Osteoblast (primary cell): ENCODE measurements at regions not wholly inside any gene's neighbourhood (a gene's known extent, or its start where the extent isn't known, plus 50 kb on each side); places are given as distances from the start of the nearest gene placed in this dataset.

ENCODE experiments used
- DNase-seq: peaks from one replicate; pipeline ENCODE4 v3.0.0; 2011; ENCODE audit warnings: low spot score, mixed read lengths; ENCODE audit not compliant: insufficient read length; ENCODE audit errors: missing footprints
- H2AFZ ChIP-seq: 2 replicates; pipeline ENCODE4 v1.6.0; 2011; ENCODE audit warnings: mild to moderate bottlenecking, low read length
- H3K27ac ChIP-seq: 2 replicates; pipeline ENCODE4 v1.5.1; 2011; ENCODE audit warnings: mild to moderate bottlenecking, low read depth, low read length, moderate library complexity
- H3K27me3 ChIP-seq: 2 replicates; pipeline ENCODE4 v1.6.0; 2012; ENCODE audit warnings: mild to moderate bottlenecking, control low read depth, inconsistent platforms, low read length, moderate library complexity; ENCODE audit not compliant: insufficient read depth
- H3K36me3 ChIP-seq: 2 replicates; pipeline ENCODE4 v1.5.1; 2011; ENCODE audit warnings: mild to moderate bottlenecking, low read length, control low read depth, moderate library complexity; ENCODE audit not compliant: insufficient read depth
- H3K4me1 ChIP-seq: 2 replicates; pipeline ENCODE4 v1.5.1; 2011; ENCODE audit warnings: mild to moderate bottlenecking, low read length, control low read depth, moderate library complexity; ENCODE audit not compliant: insufficient read depth
- H3K4me2 ChIP-seq: 2 replicates; pipeline ENCODE4 v1.6.0; 2011; ENCODE audit warnings: mild to moderate bottlenecking, low read length; ENCODE audit not compliant: insufficient read depth
- H3K4me3 ChIP-seq: fragments of 200-600 bp; sonication (generic); 3 replicates; pipeline ENCODE4 v1.5.1; 2012; ENCODE audit warnings: mild to moderate bottlenecking, low read length, inconsistent platforms; ENCODE audit not compliant: insufficient read depth
- H3K79me2 ChIP-seq: 2 replicates; pipeline ENCODE4 v1.6.0; 2012; ENCODE audit warnings: mild to moderate bottlenecking, low read length, control low read depth, inconsistent platforms; ENCODE audit not compliant: insufficient read depth
- H3K9me3 ChIP-seq: 2 replicates; pipeline ENCODE4 v1.5.1; 2011; ENCODE audit warnings: low read depth, low read length, control low read depth
- H4K20me1 ChIP-seq: 2 replicates; pipeline ENCODE4 v1.6.0; 2012; ENCODE audit warnings: mild to moderate bottlenecking, low read length, control low read depth; ENCODE audit not compliant: insufficient read depth
- CTCF ChIP-seq: IDR thresholded peaks from 2 replicates; pipeline ENCODE4 v1.5.1; 2011; ENCODE audit warnings: mild to moderate bottlenecking, low read depth, low read length, moderate library complexity; ENCODE audit errors: extremely low read depth

- Histone ChIP-seq H3K4me1 (no peaks in the 10 kb centered on the region), H3K27me3 (no peaks in the 10 kb centered on the region), H3K36me3 (no peaks in the 10 kb centered on the region), H3K79me2 (no peaks in the 10 kb centered on the region), H3K27ac (no peak overlapping the region), H3K4me3 (no peak overlapping the region), H3K4me2 (no peak overlapping the region), H4K20me1 (no peaks in the 10 kb centered on the region), H2AFZ (no peak overlapping the region), H3K9me3 (no peaks in the 10 kb centered on the region)
- DNase-seq = no peak
- no peak for TF ChIP-seq CTCF
Observed at GRCh38 chr1:38463074-38463473, 396.5 kb downstream of the RRAGC start.

- Histone ChIP-seq H4K20me1 (no peaks in the 10 kb centered on the region), H3K4me1 (peaks cover 4% of the 10 kb centered on the region), H3K79me2 (no peaks in the 10 kb centered on the region), H3K4me3 (no peak overlapping the region), H3K9me3 (no peaks in the 10 kb centered on the region), H2AFZ (no peak overlapping the region), H3K27me3 (no peaks in the 10 kb centered on the region), H3K4me2 (no peak overlapping the region), H3K36me3 (no peaks in the 10 kb centered on the region), H3K27ac (no peak overlapping the region)
- no peak for TF ChIP-seq CTCF
- DNase-seq = no peak
Observed at GRCh38 chr1:38456531-38456876, 403.1 kb downstream of the RRAGC start.

GRCh38 chr1:38455829-38456530, 403.6 kb downstream of the RRAGC start:
- Histone ChIP-seq H3K4me2 (no peak overlapping the region), H4K20me1 (no peaks in the 10 kb centered on the region), H3K36me3 (no peaks in the 10 kb centered on the region), H3K4me3 (no peak overlapping the region), H3K4me1 (peaks cover 9% of the 10 kb centered on the region), H3K27ac (no peak overlapping the region), H3K9me3 (no peaks in the 10 kb centered on the region), H3K79me2 (no peaks in the 10 kb centered on the region), H3K27me3 (no peaks in the 10 kb centered on the region), H2AFZ (no peak overlapping the region)
- DNase-seq = no peak
- no peak for TF ChIP-seq CTCF

- no peak for TF ChIP-seq CTCF
- no peak overlapping the region for H3K27ac ChIP-seq
- no peaks in the 10 kb centered on the region for H3K27me3 ChIP-seq
- peaks cover 13% of the 10 kb centered on the region for H3K4me1 ChIP-seq
- no peaks in the 10 kb centered on the region for H3K36me3 ChIP-seq
- no peaks in the 10 kb centered on the region for H3K79me2 ChIP-seq
- H3K4me2 ChIP-seq = no peak overlapping the region
- DNase-seq = no peak
- no peak overlapping the region for H2AFZ ChIP-seq
- H3K9me3 ChIP-seq = no peaks in the 10 kb centered on the region
- H4K20me1 ChIP-seq = no peaks in the 10 kb centered on the region
- no peak overlapping the region for H3K4me3 ChIP-seq
Observed at GRCh38 chr1:38454749-38455441, 404.7 kb downstream of the RRAGC start.
